AG04449 (cell line): ENCODE measurements at regions not wholly inside any gene's neighbourhood (a gene's known extent, or its start where the extent isn't known, plus 50 kb on each side); places are given as distances from the start of the nearest gene placed in this dataset.
A peak's percentile ranks its signal among the peaks of the same experiment; 100 is the strongest.

ENCODE experiments used
- CTCF ChIA-PET: fragments of 350-600 bp; formaldehyde crosslinking; extraction: SDS; loops from one replicate; lab custom pipeline; 2021; ENCODE audit warnings: antibody characterized with exemption; lab: Yijun Ruan, JAX
- POLR2A ChIA-PET: fragments of 400-600, 350-600 bp; formaldehyde crosslinking; extraction: SDS; loops from one replicate; lab custom pipeline; 2020; ENCODE audit warnings: antibody characterized with exemption, inconsistent platforms; lab: Yijun Ruan, JAX
- DNase-seq: peaks from one replicate; pipeline ENCODE4 v3.0.0-alpha.2; 2010; ENCODE audit warnings: low read depth, low spot score
- H3K4me3 ChIP-seq: 2 replicates; pipeline ENCODE4 v1.5.1; 2011; ENCODE audit warnings: low read depth, mild to moderate bottlenecking, control low read depth, low read length
- TF ChIP-seq, protein P1 (sequence below): IDR thresholded peaks from one replicate; pipeline ENCODE4 v1.5.1; 2011; ENCODE audit warnings: mild to moderate bottlenecking, moderate library complexity, low read length, control low read depth, inconsistent platforms; ENCODE audit not compliant: insufficient read depth; ENCODE audit errors: missing control alignments

- ChIA-PET CTCF (no interaction called here), POLR2A (no interaction called here)
- DNase-seq = no peak
- no peak overlapping the region for H3K4me3 ChIP-seq
- TF ChIP-seq, protein P1, sequence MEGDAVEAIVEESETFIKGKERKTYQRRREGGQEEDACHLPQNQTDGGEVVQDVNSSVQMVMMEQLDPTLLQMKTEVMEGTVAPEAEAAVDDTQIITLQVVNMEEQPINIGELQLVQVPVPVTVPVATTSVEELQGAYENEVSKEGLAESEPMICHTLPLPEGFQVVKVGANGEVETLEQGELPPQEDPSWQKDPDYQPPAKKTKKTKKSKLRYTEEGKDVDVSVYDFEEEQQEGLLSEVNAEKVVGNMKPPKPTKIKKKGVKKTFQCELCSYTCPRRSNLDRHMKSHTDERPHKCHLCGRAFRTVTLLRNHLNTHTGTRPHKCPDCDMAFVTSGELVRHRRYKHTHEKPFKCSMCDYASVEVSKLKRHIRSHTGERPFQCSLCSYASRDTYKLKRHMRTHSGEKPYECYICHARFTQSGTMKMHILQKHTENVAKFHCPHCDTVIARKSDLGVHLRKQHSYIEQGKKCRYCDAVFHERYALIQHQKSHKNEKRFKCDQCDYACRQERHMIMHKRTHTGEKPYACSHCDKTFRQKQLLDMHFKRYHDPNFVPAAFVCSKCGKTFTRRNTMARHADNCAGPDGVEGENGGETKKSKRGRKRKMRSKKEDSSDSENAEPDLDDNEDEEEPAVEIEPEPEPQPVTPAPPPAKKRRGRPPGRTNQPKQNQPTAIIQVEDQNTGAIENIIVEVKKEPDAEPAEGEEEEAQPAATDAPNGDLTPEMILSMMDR = no peak
These were observed 80.8 kb downstream of the PLEKHG1 start for GRCh38 chr6:150680510-150680909.

GRCh38 chr6:150681578-150682395, 82.1 kb downstream of the PLEKHG1 start:
- POLR2A ChIA-PET = no interaction called here
- CTCF ChIA-PET = no interaction called here
- TF ChIP-seq, protein P1 = no peak
- no peak for DNase-seq
- H3K4me3 ChIP-seq = no peak overlapping the region

- no peak overlapping the region for H3K4me3 ChIP-seq
- TF ChIP-seq, protein P1 = no peak
- CTCF ChIA-PET = no interaction called here
- POLR2A ChIA-PET = no interaction called here
- DNase-seq = no peak
These were observed 83.6 kb downstream of the PLEKHG1 start for GRCh38 chr6:150683320-150683719.

DNA sequence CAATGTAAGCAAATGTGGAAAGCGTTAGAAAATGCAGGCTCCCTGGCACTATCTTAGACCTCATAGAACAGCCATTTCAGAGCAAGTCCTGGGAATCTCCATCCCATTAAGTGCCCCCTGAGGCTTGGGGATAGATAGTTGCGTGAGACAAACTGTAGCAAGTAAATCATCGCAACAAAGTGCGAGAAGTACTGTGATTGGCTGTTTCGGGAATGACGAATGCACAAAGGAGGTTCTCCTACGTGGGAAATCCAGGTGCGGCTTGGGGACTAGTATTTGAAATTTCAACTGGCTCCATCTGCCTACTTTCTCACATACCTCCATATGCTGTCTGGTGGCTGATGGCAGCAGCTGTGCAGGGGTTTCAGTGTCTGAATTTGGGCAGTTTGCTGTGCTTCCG, 84.5 kb downstream of the PLEKHG1 start:
- CTCF ChIA-PET = interaction anchor here (3.1 kb wide), 1 partner anchor 12 kb away, joined by 12 read pairs; no protein-coding TSS in a partner anchor
- TF ChIP-seq, protein P1 = no peak
- no peak for DNase-seq
- POLR2A ChIA-PET = no interaction called here
- no peak overlapping the region for H3K4me3 ChIP-seq

DNA sequence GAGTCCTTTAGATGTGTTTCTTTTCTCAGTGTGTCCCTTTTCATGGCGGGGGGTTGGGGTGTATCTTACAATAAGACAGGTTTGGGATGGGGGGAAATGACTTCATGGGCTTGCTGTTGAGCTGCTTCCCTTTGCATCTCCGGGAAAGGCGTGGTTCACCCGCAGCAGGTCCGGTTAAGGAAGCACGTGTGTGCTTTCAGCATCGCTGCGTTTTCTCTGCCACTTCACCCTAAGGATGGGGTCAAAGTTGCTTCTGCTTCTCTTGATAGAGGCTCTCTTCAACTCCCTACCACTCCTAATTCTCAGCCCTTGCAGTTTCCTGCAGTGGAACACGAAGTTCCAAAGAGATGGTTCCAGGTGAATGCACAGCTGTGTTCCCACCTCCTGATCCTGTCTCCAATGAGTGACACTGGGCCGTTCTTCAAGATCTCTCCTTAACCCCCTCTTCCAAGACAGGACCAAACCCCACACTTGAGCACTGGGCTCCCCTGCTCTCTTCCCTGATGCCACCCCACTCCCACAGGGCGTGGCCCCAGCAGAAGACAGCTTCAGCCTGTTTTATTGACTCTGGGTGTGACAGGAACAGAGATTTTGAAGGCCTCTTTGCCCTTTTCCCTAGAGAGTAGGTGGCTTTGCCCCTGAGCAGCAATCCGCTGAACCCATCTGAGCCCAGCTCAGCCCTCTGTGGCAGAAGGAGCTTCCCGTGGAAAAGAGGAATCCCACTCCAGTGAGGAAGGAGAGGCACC, 85.2 kb downstream of the PLEKHG1 start:
- TF ChIP-seq, protein P1 = no peak
- DNase-seq = no peak
- H3K4me3 ChIP-seq = no peak overlapping the region
- POLR2A ChIA-PET = no interaction called here
- CTCF ChIA-PET = interaction anchor here (3.1 kb wide), 1 partner anchor 11 kb away, joined by 12 read pairs; no protein-coding TSS in a partner anchor

GRCh38 chr6:150685860-150686259, 86.2 kb downstream of the PLEKHG1 start:
- ChIA-PET POLR2A (no interaction called here), CTCF (interaction anchor here (1.1 to 3.1 kb wide), 4 partner anchors 10 to 132 kb away, joined by 3 to 18 read pairs (median 8); no protein-coding TSS in a partner anchor)
- H3K4me3 ChIP-seq = no peak overlapping the region
- TF ChIP-seq, protein P1 = peak; percentile 51
- DNase-seq = no peak
